Nucleus accumbens (tissue), 56 donors: ENCODE measurements at regions not wholly inside any gene's neighbourhood (a gene's known extent, or its start where the extent isn't known, plus 50 kb on each side); places are given as distances from the start of the nearest gene placed in this dataset.
"Not testable (repeated sequence)": the region's sequence is repeated elsewhere in the genome, so short reads cannot be mapped to it uniquely, and the experiment has no call there.

Experiments
- DNase-seq, 56 donors: peaks; one replicate each; lab custom pipeline; 2025; lab: John Stamatoyannopoulos, UW

DNA sequence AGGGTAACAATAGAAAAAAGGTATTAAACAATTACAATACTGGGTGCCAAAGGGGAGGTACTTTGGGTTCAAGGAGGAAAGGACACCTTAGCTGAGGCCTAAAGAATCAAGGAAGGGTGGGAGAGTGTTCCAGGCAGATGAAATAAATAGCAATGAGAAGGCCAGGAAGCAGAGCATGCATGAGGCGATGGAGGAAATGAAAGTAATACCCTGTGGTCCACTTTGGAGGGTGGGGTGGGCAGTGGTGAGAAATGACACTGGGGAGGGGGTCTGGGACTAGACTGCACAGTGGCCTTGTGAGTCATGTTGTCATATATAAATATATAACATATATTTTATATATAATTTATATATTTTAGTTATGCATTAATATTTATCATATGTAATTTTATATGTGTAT lies 55.9 kb downstream of the BHLHE40 start:
- DNase-seq = no peak

DNA sequence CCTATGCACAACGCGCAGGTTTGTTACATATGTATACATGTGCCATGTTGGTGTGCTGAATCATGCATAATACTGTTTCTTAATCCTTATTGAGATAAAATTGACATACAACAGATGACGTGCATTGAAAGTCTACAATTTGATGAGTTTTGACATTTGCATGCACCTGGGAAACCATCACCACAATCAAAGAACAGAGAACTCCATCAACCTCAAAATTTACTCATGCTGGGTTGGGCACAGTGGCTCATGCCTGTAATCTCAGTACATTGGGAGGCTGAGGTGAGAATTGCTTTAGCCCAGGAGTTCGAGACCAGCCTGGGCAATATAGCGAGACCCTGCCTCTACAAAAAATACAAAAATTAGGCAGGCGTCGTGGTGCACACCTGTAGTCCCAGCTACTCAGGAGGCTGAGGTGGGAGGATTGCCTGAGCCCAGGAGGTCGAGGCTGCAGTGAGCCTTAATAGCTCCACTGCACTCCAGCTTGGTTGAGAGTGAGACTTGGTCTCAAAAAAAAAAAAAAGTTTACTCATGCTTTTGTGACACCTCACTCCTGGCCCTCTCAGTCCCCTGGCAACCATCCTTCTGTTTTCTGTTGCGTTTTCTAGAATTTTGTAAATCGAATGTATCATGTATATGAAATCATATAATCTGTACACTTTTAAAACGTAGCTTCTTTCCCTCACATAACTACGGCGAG lies 56.6 kb downstream of the BHLHE40 start:
- DNase-seq = no peak

DNA sequence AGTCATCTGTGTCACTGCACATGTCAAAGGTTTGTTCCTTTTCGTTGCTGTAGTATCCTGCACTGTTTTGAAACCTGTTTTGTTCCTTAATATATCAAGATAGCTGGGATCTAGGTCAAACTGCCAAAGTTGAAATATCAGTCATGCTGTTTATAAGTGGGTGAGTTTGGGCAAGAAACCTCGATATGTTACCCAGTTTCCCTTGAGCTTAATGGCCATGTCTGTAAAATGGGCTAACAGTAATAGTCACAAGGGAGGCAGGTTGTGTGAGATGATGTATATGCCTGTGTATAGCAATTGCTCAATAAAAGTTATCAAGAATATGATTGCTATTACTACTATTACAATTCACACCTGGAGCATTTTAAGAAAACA lies 57.1 kb downstream of the BHLHE40 start:
- DNase-seq = no peak

DNA sequence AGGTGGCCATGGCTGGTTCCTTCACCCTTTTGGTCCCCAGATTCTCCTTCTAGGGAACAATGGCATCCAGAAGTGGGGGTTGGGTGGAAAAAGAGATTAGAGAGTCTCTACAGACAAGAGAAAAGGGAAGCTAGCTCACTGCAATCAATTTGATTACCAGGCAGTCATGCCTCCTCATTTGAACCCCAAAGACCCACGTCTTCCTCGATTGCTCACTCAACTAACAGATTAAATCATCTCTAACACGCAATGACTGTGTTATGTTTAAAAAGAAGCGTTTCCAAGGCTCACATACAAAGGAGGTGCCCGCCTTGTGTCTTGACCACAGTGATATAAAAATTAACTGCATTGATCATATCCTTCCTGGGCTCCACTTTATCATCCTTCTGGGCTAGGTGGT lies 57.6 kb downstream of the BHLHE40 start:
- DNase-seq = no peak

DNA sequence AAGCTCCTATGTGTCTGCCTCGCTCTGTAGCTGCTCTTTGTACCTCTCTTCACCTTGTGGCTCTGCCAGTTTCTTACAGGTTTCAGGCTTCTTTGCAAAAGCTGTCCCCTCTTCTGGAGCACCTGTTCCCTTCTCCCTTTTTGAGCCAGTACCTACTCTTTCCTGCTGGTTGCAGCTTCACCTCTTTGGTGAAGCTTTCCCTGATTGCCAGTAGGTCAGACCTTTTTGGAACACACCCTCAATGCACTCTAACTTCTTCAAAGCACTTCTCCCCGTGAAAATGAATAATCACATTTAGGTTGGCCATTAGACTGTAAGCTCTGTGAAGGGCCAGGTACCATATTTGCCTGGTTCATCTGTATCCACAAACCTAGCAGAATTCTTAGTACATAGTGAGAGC lies 60.3 kb downstream of the BHLHE40 start:
- DNase-seq = no peak

DNA sequence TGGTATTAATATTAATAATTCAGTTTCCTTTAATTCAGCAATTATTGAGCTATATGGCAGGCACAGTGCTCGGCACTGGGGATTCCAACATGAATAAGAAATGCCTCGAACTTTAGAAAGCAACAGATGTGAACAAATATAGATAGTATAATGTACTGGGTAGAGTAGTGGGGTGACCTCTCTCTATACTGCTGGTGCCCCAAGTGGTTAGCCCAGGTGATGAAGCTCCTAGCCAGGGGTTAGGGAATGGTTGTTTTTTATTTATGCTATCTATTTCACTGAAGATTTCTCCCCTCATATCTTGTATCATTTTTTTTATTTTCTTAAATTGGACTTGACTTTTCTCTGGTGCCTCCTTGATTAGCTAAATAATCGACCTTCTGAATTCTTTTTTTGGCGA lies 62.1 kb downstream of the BHLHE40 start:
- no peak for DNase-seq

DNA sequence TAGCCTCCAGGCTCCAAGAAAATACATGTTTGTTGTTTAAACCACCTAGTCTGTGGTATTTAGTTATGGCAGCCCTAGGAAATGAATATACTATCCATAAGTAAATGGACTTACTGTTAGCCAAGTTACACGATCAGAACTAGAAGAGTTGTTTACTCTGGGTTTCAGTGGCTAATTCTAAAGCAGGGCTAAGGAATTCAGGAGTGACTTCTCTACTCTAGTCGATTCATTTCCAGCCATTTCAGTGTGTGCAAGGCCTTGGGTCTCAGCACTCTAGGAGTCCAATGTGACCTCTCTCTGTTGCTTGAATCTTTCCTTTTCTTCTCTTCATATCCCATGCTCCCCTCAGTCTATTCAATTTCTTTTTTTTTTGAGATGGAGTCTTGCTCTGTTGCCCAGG lies 66.7 kb downstream of the BHLHE40 start:
- DNase-seq = no peak

DNA sequence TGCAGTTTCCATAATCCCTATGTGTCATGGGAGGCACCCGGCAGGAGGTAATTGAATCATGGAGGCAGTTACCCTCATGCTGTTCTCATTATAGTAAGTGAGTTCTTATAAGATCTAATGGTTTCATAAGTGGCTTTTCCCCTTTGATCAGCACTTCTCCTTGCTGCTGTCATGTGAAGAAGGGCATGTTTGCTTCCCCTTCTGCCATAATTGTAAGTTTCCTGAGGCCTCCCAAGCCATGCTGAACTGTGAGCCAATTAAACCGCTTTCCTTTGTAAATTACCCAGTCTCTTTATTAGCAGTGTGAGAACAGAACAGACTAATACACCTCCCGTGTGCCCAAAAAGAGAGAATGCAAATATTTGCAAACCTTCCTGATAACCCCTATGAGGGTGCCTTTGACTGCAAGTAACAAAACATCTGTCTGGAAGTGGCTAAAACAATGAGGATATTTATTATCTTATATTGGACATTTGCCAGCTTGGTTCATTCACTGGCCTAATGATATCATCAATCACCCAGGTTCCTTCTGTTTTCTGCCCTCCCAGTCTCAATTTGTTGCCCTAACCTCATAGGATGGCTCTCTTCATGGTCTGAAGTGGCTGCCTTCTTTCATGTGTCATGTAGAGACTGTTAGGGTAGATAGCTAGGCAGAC lies 68.7 kb downstream of the BHLHE40 start:
- DNase-seq = no peak

DNA sequence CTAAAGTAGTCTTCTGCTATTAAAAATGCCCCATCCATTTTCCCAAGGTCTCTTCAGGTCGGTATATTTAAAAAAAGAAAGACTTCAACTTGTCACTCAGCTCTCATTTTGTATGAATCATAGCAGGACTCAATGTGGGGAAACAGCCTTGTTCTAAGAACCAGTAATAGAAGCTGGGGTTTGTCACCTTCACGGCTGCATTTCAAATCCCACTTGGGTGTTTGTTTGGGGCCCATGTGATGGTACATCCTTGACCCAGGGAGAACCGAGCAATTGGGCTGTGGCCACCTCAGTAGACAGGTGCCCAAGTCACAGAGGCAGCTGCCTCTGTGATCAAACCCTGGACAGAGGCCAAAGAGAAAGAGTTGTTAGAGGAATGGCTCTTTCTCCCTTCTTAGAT lies 70.3 kb upstream of the ARL8B start:
- no peak for DNase-seq

DNA sequence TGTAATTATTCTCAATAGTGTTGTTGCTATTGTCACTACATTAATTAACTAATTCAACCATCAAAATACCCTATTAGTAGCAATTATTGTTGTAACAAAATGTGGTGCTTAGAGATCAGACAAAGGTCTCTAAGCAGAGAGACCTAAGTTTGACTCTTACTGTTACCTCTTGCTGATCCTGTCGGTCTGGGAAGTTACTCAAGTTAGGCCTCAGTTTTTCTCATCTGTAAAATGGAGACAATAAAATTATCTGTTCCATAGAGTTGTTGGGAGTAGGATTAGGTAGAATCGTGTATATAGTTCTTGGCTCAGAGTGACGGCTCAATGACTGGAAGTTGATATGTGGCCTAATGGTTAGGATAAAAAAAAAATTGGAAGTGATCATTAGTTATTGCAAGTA lies 69.8 kb upstream of the ARL8B start:
- DNase-seq = no peak

DNA sequence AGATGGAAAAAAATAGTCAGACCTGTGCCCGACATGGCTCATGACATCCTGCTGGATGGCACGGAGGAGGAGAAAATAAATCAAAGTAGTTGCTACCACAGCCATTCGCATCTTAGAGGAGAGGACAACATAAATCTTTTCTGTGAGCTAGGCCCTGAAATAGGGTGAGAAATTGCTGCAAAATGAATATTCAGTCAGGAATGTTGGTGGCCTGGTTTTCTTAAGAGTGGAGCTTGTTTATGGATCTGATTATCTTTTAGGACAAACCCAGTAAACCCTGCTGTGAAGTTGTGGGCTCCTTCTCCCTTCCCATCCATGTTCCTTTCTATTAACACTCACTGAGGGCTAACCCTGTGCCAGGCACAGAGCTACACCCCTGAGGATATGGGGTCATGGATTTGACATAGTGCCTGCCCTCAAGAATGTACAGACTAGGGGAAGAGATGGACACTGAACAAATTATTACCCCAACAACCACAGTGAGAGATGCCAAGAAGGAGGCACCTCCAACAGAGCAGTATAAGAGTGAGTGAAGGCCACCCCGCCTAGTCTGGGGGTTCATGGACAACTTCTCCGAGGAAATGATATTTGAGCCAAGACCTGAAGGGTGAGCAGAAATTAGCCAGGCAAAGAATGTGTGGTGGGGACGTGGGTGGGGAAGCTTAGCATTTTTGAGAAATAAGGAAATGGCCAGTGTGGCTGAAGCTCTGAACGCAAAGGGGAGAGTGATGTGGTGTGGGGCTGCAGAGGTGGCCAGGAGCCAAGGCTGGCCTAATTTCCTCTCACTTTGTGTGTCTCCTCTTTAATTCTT lies 68.9 kb upstream of the ARL8B start:
- DNase-seq = peak in 1 of 56 donors; percentile 7

DNA sequence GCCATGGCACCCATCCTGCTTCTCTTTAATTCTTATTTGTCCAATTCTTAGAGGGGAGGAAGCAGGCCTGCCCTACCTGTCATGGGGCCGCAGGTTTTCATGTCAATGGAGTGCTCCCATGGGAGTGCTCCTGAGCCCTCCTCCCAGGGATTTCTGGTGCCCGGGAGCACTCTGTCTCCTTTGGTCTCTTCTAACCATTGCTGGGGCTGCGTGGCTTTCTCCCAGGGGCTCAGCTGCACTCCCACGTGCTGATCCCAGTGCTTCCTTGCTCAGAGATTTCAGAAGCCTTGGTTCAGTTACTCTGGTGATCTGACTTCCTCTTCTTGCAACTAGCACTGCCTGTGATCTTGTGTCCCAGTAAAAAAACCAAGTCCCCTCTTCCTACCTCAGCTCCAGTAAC lies 68.0 kb upstream of the ARL8B start:
- DNase-seq = no peak

DNA sequence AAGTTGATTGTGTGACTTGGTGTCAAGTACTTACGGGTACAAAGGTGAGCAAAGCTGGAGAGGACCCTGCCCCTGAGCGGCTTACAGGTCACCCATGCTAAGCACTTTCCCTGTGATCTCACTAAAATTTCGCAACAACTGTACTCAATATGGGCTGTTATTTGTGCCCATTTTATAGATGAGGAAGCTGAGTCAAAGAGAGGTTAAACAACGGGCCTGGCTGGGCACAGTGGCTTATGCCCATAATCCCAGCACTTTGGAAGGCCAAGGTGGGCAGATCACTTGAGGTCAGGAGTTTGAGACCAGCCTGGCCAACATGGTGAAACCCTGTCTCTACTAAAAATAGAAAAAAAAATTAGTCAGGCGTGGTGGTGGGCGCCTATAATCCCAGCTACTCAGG lies 67.5 kb upstream of the ARL8B start:
- DNase-seq = not testable (repeated sequence)

DNA sequence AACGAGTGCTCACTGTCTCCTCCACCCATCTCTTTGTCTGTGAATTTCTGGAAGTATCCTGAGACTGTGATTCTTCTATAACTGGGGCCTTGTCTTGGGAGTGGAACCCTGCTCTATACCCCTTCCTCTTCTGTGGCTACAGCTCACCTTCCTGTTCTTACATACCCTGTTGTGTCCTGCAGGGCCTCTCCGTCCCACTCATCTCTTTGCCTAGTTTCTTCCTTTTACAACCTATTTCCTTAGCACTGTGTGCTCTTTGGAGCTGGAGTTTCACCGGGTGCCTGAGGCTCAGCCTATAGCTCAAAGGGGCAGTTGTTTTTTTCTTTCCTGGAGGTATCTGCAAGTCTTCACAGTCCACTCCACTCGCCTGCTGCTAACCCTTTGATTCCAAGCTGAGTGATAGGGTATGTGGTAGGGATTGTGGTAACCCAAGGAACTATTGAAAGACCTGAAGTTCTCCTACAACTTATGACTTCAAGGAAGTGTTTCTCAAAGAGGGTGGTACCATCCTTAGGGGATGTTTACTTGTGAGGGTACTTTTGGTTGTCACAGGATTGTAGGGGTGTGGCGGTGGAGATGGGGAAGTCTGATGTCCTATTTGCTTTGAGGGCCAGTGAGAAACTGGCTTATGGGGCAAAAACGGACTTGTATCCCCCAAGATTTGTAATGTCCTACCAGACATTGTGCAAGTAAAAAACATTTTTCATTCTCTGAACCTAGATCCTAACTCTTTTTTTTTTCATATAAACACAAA lies 66.6 kb upstream of the ARL8B start:
- no peak for DNase-seq

DNA sequence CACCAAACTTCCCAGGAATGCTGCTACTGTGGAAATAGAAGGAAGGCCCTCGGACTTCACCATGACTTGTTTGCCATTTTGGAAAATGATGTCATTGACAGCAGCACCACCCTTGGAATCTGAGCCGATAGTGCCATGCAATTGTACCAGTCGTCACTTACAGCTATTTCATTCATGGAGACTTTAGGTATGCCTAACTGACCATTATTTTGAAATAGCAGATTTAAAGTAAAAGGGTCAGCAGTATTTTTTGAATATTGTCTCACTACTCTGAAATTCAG lies 66.0 kb upstream of the ARL8B start:
- DNase-seq = no peak

DNA sequence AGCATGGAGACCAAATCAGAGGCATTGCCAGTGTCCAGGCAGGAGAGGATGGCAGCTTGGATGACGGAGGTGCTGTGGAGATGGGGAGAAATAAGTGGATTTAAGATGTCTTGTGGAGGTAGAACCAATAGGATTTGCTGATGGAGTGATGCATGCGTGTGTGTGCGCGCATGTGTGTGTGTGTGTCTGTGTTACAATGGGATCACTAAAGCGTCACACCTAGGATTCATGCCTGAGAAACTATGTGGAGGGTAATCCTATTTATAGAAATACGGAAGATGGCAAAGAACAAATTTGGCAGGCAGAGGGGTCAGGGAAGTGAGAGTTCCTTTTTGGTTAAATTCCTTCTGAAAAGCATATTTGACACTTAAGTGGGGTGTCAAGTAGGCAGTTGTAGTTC lies 64.8 kb upstream of the ARL8B start:
- no peak for DNase-seq

DNA sequence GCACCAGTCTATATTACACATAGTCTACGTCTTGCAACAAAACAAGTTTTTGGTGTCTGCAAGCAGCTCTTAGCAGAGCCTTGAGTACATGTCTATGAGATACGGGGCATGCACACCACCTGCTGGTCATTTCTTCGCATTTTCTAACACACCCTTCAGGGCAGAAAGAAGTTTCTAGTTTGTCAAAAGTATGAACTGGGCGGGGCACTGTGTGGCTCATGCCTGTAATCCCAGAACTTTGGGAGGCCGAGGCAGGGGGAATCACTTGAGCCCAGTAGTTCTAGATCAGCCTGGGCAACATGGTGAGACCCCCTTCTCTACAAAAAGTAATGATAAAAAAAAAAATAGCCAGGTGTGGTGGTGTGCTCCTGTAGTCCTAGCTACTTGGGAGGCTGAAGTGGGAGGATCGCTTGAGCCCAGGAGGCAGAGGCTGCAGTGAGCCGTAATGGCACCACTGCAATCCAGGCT lies 64.2 kb upstream of the ARL8B start:
- DNase-seq = peak in 41 of 56 donors; percentile 3 to 80 (median 29)

DNA sequence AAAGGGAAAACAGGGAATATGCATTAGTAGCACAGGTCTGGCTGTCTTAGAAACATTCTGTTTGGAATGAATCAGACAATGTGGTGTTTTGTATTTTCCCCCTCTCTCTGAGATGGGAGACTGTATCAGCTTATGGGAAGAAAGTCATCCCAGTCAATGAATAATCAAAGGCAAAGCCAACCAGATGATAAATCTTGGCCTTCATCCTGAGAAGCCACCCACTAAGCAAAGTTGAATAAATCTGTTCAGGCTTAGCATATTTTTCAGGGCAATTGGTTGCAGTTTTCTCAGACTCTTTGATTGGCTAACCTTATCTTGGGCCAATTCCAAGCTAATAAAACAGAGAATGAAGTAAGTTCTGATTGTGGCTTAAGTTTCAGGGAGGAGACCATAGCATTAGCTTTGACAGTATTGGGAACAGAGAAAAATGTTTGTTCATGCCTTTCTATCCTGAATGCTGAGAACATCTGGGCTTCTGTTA lies 63.6 kb upstream of the ARL8B start:
- DNase-seq = no peak

DNA sequence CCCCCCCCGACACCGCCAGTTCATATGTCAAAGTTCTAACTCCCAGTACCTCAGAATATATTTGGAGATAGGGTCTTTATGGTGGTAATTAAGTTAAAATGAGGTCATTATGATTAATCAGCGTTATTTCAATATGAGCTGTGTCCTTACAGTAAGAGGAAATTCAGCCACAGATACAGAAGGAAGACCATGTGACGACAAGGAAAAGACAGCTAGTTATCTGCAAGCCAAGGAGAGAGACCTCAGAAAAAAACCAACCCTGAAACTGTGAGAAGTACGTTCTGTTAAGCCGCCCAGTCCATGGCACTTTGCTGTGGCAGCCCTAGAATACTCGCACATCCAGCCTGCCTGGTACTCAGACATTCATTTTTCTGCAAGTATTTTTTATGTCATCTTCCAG lies 62.3 kb upstream of the ARL8B start:
- DNase-seq = no peak

DNA sequence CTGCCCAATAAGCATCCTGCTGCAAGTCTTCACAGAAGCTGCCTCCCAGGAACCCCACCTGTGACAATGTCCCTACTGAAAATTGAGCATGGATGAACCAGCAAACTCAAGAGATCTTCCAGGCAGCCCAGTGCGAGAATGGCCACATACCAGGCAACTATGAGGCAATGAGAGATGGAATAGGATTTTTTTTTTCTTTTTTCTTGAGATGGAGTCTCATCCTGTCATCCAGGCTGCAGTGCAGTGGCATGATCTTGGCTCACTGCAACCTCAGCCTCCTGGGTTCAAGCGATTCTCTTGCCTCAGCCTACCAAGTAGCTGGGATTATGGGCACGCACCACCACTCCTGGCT lies 60.9 kb upstream of the ARL8B start:
- DNase-seq = no peak

DNA sequence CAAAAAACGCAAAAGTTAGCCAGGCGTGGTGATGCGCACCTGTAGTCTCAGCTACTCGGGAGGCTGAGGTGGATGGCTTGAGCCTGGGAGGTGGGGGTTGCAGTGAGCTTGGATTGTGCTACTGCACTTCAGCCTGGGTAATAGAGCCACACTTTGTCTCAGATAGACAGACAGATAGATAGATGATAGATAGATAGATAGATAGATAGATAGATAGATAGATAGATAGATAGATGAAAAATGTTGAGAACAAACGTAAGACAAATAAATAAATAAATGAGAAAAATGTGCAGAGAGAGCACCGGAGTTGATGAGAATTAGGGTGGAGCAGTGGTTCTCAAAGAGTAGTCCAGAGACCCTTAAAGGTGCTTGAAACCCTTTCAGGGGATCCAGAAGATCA lies 58.4 kb upstream of the ARL8B start:
- no peak for DNase-seq
